Activated CD4-positive, alpha-beta T cell treated with anti-CD3 and anti-CD28 coated beads, Interleukin-2, amount 10 ng/mL, durations not matched to agents 7 days and 5 days (primary cell): ENCODE measurements at regions not wholly inside any gene's neighbourhood (a gene's known extent, or its start where the extent isn't known, plus 50 kb on each side); places are given as distances from the start of the nearest gene placed in this dataset.

Source experiments
- CTCF ChIA-PET: fragments of 350-600 bp; sonication (Branson Sonifier 250); formaldehyde crosslinking; loops from one replicate; lab custom pipeline; 2021; ENCODE audit warnings: antibody characterized with exemption; lab: Charles Lee
- POLR2A ChIA-PET: fragments of 350-600 bp; sonication (Branson Sonifier 250); formaldehyde crosslinking; loops from one replicate; lab custom pipeline; 2021; ENCODE audit warnings: antibody characterized with exemption; lab: Charles Lee
- DNase-seq: peaks from one replicate; pipeline ENCODE4 v3.0.0-alpha.2; 2020
- H3K27ac Mint-ChIP-seq: one replicate; pipeline ENCODE4 v1.8.0; 2021; ENCODE audit warnings: mild to moderate bottlenecking, moderate library complexity, mixed read lengths
- H3K27me3 Mint-ChIP-seq: one replicate; pipeline ENCODE4 v1.8.0; 2021; ENCODE audit warnings: mixed read lengths
- H3K36me3 Mint-ChIP-seq: one replicate; pipeline ENCODE4 v1.8.0; 2021; ENCODE audit warnings: low read depth, mixed read lengths
- H3K4me1 Mint-ChIP-seq: one replicate; pipeline ENCODE4 v1.8.0; 2021; ENCODE audit warnings: mixed read lengths
- H3K4me3 Mint-ChIP-seq: one replicate; pipeline ENCODE4 v1.8.0; 2021; ENCODE audit warnings: mild to moderate bottlenecking, moderate library complexity, mixed read lengths
- H3K9me3 Mint-ChIP-seq: one replicate; pipeline ENCODE4 v1.8.0; 2021; ENCODE audit warnings: mixed read lengths

- CTCF ChIA-PET: no interaction called here
- no peak overlapping the region for H3K27ac Mint-ChIP-seq
These were observed 157.0 kb downstream of the ACTL7B start for GRCh38 chr9:108698801-108699200.

GRCh38 chr9:108698231-108698630 lies 157.6 kb downstream of the ACTL7B start:
- ChIA-PET POLR2A (no interaction called here), CTCF (no interaction called here)
- Mint-ChIP-seq H3K9me3 (peaks cover 6% of the 10 kb centered on the region), H3K36me3 (no peaks in the 10 kb centered on the region), H3K4me3 (no peak overlapping the region), H3K27ac (no peak overlapping the region), H3K27me3 (no peaks in the 10 kb centered on the region), H3K4me1 (no peaks in the 10 kb centered on the region)
- DNase-seq: no peak

More at GRCh38 chr9:108698801-108699200, 157.0 kb downstream of the ACTL7B start:
- no peaks in the 10 kb centered on the region for H3K4me1 Mint-ChIP-seq
- no peak overlapping the region for H3K4me3 Mint-ChIP-seq
- no peak for DNase-seq
- H3K36me3 Mint-ChIP-seq: no peaks in the 10 kb centered on the region
- POLR2A ChIA-PET: no interaction called here
- H3K27me3 Mint-ChIP-seq: no peaks in the 10 kb centered on the region
- H3K9me3 Mint-ChIP-seq: peaks cover 6% of the 10 kb centered on the region

- Mint-ChIP-seq H3K36me3 (no peaks in the 10 kb centered on the region), H3K9me3 (peaks cover 6% of the 10 kb centered on the region), H3K27me3 (no peaks in the 10 kb centered on the region), H3K4me3 (no peak overlapping the region), H3K4me1 (no peaks in the 10 kb centered on the region), H3K27ac (no peak overlapping the region)
- DNase-seq: no peak
- CTCF ChIA-PET: no interaction called here
- POLR2A ChIA-PET: no interaction called here
These were observed 159.6 kb downstream of the ACTL7B start for GRCh38 chr9:108696156-108696555.

GRCh38 chr9:108694170-108694569 lies 161.6 kb downstream of the ACTL7B start:
- Mint-ChIP-seq H3K27ac (no peak overlapping the region), H3K4me1 (no peaks in the 10 kb centered on the region), H3K27me3 (no peaks in the 10 kb centered on the region), H3K36me3 (no peaks in the 10 kb centered on the region), H3K4me3 (no peak overlapping the region), H3K9me3 (peaks cover 6% of the 10 kb centered on the region)
- ChIA-PET CTCF (no interaction called here), POLR2A (no interaction called here)
- no peak for DNase-seq

GRCh38 chr9:108691614-108692013 lies 164.2 kb downstream of the ACTL7B start:
- ChIA-PET CTCF (no interaction called here), POLR2A (no interaction called here)
- Mint-ChIP-seq H3K27me3 (no peaks in the 10 kb centered on the region), H3K27ac (no peak overlapping the region), H3K36me3 (no peaks in the 10 kb centered on the region), H3K9me3 (peaks cover 10% of the 10 kb centered on the region), H3K4me1 (no peaks in the 10 kb centered on the region), H3K4me3 (no peak overlapping the region)
- DNase-seq: no peak

- H3K4me3 Mint-ChIP-seq: no peak overlapping the region
- no peak for DNase-seq
- no peaks in the 10 kb centered on the region for H3K4me1 Mint-ChIP-seq
- H3K36me3 Mint-ChIP-seq: no peaks in the 10 kb centered on the region
- peaks cover 4% of the 10 kb centered on the region for H3K9me3 Mint-ChIP-seq
- H3K27me3 Mint-ChIP-seq: no peaks in the 10 kb centered on the region
- POLR2A ChIA-PET: no interaction called here
- CTCF ChIA-PET: no interaction called here
- H3K27ac Mint-ChIP-seq: no peak overlapping the region
These were observed 167.1 kb downstream of the ACTL7B start for GRCh38 chr9:108688676-108689075.

- ChIA-PET POLR2A (no interaction called here), CTCF (no interaction called here)
- Mint-ChIP-seq H3K27me3 (no peaks in the 10 kb centered on the region), H3K36me3 (no peaks in the 10 kb centered on the region), H3K27ac (no peak overlapping the region), H3K4me3 (no peak overlapping the region), H3K9me3 (peaks cover 4% of the 10 kb centered on the region), H3K4me1 (no peaks in the 10 kb centered on the region)
- DNase-seq: no peak
These were observed 167.7 kb downstream of the ACTL7B start for GRCh38 chr9:108688051-108688450.

GRCh38 chr9:108687006-108687987 lies 168.5 kb downstream of the ACTL7B start:
- CTCF ChIA-PET: interaction anchor here (1.3 kb wide), 1 partner anchor 22 kb away, joined by 4 read pairs; no protein-coding TSS in a partner anchor
- no peaks in the 10 kb centered on the region for H3K27me3 Mint-ChIP-seq
- peaks cover 4% of the 10 kb centered on the region for H3K9me3 Mint-ChIP-seq
- H3K4me1 Mint-ChIP-seq: no peaks in the 10 kb centered on the region
- no peak overlapping the region for H3K27ac Mint-ChIP-seq
- H3K36me3 Mint-ChIP-seq: no peaks in the 10 kb centered on the region
- DNase-seq: no peak
- H3K4me3 Mint-ChIP-seq: no peak overlapping the region
- POLR2A ChIA-PET: no interaction called here

GRCh38 chr9:108684288-108685025 lies 171.3 kb downstream of the ACTL7B start:
- H3K27ac Mint-ChIP-seq: no peak overlapping the region
- POLR2A ChIA-PET: no interaction called here
- no peak for DNase-seq
- CTCF ChIA-PET: interaction anchor here (1.1 kb wide), 1 partner anchor 41 kb away, joined by 6 read pairs; no protein-coding TSS in a partner anchor
- H3K9me3 Mint-ChIP-seq: peaks cover 4% of the 10 kb centered on the region
- no peaks in the 10 kb centered on the region for H3K4me1 Mint-ChIP-seq
- H3K27me3 Mint-ChIP-seq: no peaks in the 10 kb centered on the region
- no peak overlapping the region for H3K4me3 Mint-ChIP-seq
- no peaks in the 10 kb centered on the region for H3K36me3 Mint-ChIP-seq

GRCh38 chr9:108683245-108683644 lies 172.5 kb downstream of the ACTL7B start:
- DNase-seq: no peak
- ChIA-PET CTCF (interaction anchor here (1.1 kb wide), 1 partner anchor 40 kb away, joined by 6 read pairs; no protein-coding TSS in a partner anchor), POLR2A (no interaction called here)
- H3K9me3 Mint-ChIP-seq: peaks cover 6% of the 10 kb centered on the region
- no peak overlapping the region for H3K27ac Mint-ChIP-seq
- H3K27me3 Mint-ChIP-seq: no peaks in the 10 kb centered on the region
- H3K4me1 Mint-ChIP-seq: no peaks in the 10 kb centered on the region
- no peaks in the 10 kb centered on the region for H3K36me3 Mint-ChIP-seq
- no peak overlapping the region for H3K4me3 Mint-ChIP-seq

- ChIA-PET CTCF (no interaction called here), POLR2A (no interaction called here)
- DNase-seq: no peak
- Mint-ChIP-seq H3K27ac (no peak overlapping the region), H3K4me1 (no peaks in the 10 kb centered on the region), H3K4me3 (no peak overlapping the region), H3K36me3 (no peaks in the 10 kb centered on the region), H3K27me3 (no peaks in the 10 kb centered on the region), H3K9me3 (peaks cover 2% of the 10 kb centered on the region)
These were observed 173.8 kb downstream of the ACTL7B start for GRCh38 chr9:108681851-108682590.

- Mint-ChIP-seq H3K36me3 (no peaks in the 10 kb centered on the region), H3K9me3 (peaks cover 2% of the 10 kb centered on the region), H3K27ac (no peak overlapping the region), H3K4me1 (no peaks in the 10 kb centered on the region), H3K27me3 (no peaks in the 10 kb centered on the region), H3K4me3 (no peak overlapping the region)
- CTCF ChIA-PET: no interaction called here
- DNase-seq: no peak
- POLR2A ChIA-PET: no interaction called here
These were observed 174.8 kb downstream of the ACTL7B start for GRCh38 chr9:108680946-108681345.
